Upper lobe of right lung (tissue), 1 donor: ENCODE measurements at regions not wholly inside any gene's neighbourhood (a gene's known extent, or its start where the extent isn't known, plus 50 kb on each side); places are given as distances from the start of the nearest gene placed in this dataset.
"Not testable (repeated sequence)": the region's sequence is repeated elsewhere in the genome, so short reads cannot be mapped to it uniquely, and the experiment has no call there.

Experiments used
- ATAC-seq: fragments of 200-7000 bp; cut with Tn5 transposase; one replicate; pipeline ENCODE4 v1.9.1; 2020; ENCODE audit warnings: mild to moderate bottlenecking, moderate library complexity
- DNase-seq: peaks from one replicate; pipeline ENCODE4 v3.0.0-alpha.2; 2020
- H3K27ac ChIP-seq: fragments of 200-600 bp; one replicate; pipeline ENCODE4 v1.8.0; 2022
- H3K27me3 ChIP-seq: fragments of 200-600 bp; one replicate; pipeline ENCODE4 v1.8.0; 2022; ENCODE audit warnings: mild to moderate bottlenecking
- H3K36me3 ChIP-seq: fragments of 200-600 bp; one replicate; pipeline ENCODE4 v1.8.0; 2022
- H3K4me1 ChIP-seq: fragments of 200-600 bp; one replicate; pipeline ENCODE4 v1.8.0; 2022
- H3K4me3 ChIP-seq: fragments of 200-600 bp; one replicate; pipeline ENCODE4 v1.8.0; 2022; ENCODE audit warnings: mild to moderate bottlenecking
- H3K9me3 ChIP-seq: fragments of 200-600 bp; one replicate; pipeline ENCODE4 v1.8.0; 2022
- CTCF ChIP-seq: fragments of 200-600 bp; IDR thresholded peaks from one replicate; pipeline ENCODE4 v1.8.0; 2022; ENCODE audit warnings: antibody characterized with exemption
- intact Hi-C: fragments of 100-400 bp; cut with DNase I; formaldehyde crosslinking; loops from one replicate; pipeline ENCODE4 v1.11.0; 2022
- donor health status: DM: no; HTN: yes; CAD: no; lungs with severe emphysema.

DNA sequence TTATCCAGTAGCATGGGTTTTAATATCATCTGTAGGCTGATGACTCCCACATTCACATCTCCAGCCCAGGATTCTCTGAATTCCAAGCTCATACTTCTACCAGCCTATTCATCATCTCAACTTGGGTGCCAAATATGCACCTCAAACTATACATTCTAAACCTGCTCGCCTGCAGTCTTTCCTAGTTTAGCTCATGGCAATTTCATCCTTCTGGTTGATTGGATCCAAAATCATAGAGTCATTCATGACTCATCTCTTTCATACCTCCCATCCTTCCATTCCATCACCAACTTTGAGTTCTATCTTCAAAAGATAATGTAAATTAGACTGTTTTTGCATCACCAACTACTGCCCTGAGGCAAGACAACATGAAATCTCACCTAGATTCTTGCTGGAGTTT is 99.7 kb upstream of the EGLN3 start:
- Histone ChIP-seq H3K27me3 (no peaks in the 10 kb centered on the region), H3K4me1 (peaks cover 6% of the 10 kb centered on the region), H3K4me3 (no peak overlapping the region), H3K36me3 (no peaks in the 10 kb centered on the region), H3K9me3 (no peaks in the 10 kb centered on the region), H3K27ac (no peak overlapping the region)
- intact Hi-C loops, result no loop called here
- no peak for ATAC-seq
- DNase-seq, result no peak
- TF ChIP-seq CTCF, result no peak

- ATAC-seq, result no peak
- no peak for DNase-seq
- no peak for TF ChIP-seq CTCF
- Histone ChIP-seq H3K27ac (no peak overlapping the region), H3K36me3 (no peaks in the 10 kb centered on the region), H3K27me3 (no peaks in the 10 kb centered on the region), H3K9me3 (no peaks in the 10 kb centered on the region), H3K4me3 (no peak overlapping the region), H3K4me1 (peaks cover 6% of the 10 kb centered on the region)
- intact Hi-C loops, result no loop called here
Observed at GRCh38 chr14:34049790-34050189, 98.9 kb upstream of the EGLN3 start.

- H3K4me1 ChIP-seq, H3K9me3 ChIP-seq, H3K4me3 ChIP-seq, H3K36me3 ChIP-seq, DNase-seq, ATAC-seq, H3K27ac ChIP-seq, intact Hi-C loops, H3K27me3 ChIP-seq: not testable (repeated sequence)
Observed at GRCh38 chr14:34049187-34049586, 98.3 kb upstream of the EGLN3 start.

- H3K9me3 ChIP-seq, result no peaks in the 10 kb centered on the region
- no peak overlapping the region for H3K4me3 ChIP-seq
- no peak for DNase-seq
- ATAC-seq, result no peak
- no peak overlapping the region for H3K27ac ChIP-seq
- no peak for TF ChIP-seq CTCF
- no peaks in the 10 kb centered on the region for H3K36me3 ChIP-seq
- intact Hi-C loops, result no loop called here
- H3K27me3 ChIP-seq, result no peaks in the 10 kb centered on the region
- H3K4me1 ChIP-seq, result no peaks in the 10 kb centered on the region
Observed at GRCh38 chr14:34046799-34047520, 96.1 kb upstream of the EGLN3 start.

GRCh38 chr14:34044666-34045306 is 93.9 kb upstream of the EGLN3 start:
- intact Hi-C loops, result no loop called here
- DNase-seq (no peak), ATAC-seq (no peak)
- TF ChIP-seq CTCF, result no peak
- Histone ChIP-seq H3K4me3 (no peak overlapping the region), H3K4me1 (no peaks in the 10 kb centered on the region), H3K9me3 (no peaks in the 10 kb centered on the region), H3K27me3 (no peaks in the 10 kb centered on the region), H3K36me3 (no peaks in the 10 kb centered on the region), H3K27ac (no peak overlapping the region)

DNA sequence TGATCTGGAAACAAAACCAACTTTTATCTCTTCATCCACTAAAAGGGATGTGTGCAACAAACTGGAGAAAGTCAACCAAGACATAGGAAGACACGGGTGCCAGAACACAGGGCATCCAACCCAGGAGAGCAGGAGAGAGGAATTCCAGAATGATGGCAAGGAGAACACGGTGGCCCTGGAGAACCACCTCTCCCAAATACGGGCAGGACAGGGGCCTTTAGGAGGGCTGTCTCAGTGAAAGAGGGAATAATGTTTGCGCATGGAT is 93.4 kb upstream of the EGLN3 start:
- ATAC-seq (no peak), DNase-seq (no peak)
- intact Hi-C loops, result no loop called here
- Histone ChIP-seq H3K9me3 (no peaks in the 10 kb centered on the region), H3K4me3 (no peak overlapping the region), H3K27me3 (no peaks in the 10 kb centered on the region), H3K36me3 (no peaks in the 10 kb centered on the region), H3K4me1 (no peaks in the 10 kb centered on the region), H3K27ac (no peak overlapping the region)
- TF ChIP-seq CTCF, result no peak
